ENCODE measurements at regions not wholly inside any gene's neighbourhood (a gene's known extent, or its start where the extent isn't known, plus 50 kb on each side); places are given as distances from the start of the nearest gene placed in this dataset.

DNA sequence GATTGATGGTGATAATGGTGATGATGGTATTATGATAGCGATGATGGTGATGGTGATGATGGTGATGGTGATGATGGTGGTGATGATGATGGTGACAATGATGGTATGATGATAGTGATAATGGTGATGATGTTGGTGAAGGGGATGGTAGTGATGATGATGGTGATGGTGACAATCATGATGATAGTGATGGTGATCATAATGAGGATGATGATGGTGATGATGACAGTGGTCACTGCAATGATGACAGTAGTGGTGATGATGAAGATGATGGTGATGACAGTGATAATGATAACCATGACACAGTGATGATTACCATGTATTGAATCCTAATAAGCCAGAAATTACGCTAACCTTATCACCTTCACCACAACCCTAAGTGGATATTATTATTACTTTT, 128.2 kb downstream of the SHANK2 start:
- TF ChIP-seq, protein P1, sequence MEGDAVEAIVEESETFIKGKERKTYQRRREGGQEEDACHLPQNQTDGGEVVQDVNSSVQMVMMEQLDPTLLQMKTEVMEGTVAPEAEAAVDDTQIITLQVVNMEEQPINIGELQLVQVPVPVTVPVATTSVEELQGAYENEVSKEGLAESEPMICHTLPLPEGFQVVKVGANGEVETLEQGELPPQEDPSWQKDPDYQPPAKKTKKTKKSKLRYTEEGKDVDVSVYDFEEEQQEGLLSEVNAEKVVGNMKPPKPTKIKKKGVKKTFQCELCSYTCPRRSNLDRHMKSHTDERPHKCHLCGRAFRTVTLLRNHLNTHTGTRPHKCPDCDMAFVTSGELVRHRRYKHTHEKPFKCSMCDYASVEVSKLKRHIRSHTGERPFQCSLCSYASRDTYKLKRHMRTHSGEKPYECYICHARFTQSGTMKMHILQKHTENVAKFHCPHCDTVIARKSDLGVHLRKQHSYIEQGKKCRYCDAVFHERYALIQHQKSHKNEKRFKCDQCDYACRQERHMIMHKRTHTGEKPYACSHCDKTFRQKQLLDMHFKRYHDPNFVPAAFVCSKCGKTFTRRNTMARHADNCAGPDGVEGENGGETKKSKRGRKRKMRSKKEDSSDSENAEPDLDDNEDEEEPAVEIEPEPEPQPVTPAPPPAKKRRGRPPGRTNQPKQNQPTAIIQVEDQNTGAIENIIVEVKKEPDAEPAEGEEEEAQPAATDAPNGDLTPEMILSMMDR (IDR thresholded peaks at IDR 0.05; ENCODE audit: control extremely low read depth, extremely low read depth, low read depth, missing control alignments): no peak
- POLR2A ChIA-PET: no interaction called here

DNA sequence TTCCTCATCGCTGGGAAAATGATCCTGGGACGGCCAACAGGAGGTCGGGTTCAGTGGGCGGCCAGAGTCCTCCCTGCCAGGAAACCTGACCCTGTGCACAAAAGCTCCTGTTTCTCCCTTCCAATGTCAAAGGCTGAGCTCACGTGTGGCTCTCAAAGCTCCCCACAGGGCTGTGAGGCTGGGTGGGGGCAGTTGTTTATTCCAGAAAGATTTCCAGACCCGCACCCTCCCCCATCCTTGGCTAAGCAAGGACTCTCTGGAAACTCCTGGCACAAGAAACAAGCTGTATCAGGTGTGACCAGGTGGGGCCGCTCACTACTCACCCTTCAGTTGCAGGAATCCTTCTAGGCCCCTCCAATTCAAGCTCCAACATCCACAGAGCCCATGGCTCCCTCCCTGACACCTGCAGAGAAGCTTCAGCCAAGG, 131.9 kb downstream of the SHANK2 start:
- POLR2A ChIA-PET: no interaction called here
- CTCF ChIA-PET: no interaction called here
- TF ChIP-seq, protein P1 (IDR thresholded peaks at IDR 0.05; ENCODE audit: control extremely low read depth, extremely low read depth, low read depth, missing control alignments): no peak
- DNase-seq (ENCODE audit: extremely low spot score): no peak

More for the DNA sequence above, 128.2 kb downstream of the SHANK2 start:
- no peak for DNase-seq (ENCODE audit: extremely low spot score)
- CTCF ChIA-PET: no interaction called here

DNA sequence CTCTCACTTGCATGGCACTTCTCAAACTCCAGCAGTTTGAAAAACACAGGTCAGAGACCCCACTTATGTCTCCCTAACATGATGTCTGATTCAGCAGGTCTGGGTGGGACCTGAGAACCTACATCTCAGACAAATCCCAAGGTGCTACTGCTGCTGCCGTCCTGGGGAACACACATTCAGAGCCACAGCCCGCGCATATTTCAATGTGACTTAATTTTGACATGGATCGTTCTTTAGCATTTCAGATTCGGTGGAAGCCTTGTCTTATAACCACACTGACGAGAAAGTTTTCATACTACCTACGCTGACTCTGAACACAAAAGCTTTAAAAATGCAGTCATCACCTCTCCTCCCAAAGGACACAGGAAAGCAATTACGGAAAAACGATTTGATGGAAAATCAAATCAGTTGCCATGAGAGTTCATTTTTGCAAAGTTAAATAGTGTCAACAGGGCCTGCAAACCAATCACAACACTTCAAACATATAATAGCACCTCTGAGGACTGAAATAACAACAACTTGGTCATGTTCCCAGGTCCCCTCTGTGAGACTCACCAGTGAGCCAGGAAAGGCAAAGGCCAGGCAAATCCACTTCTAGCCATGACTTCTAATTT, 132.6 kb downstream of the SHANK2 start:
- no peak for DNase-seq (ENCODE audit: extremely low spot score)
- ChIA-PET POLR2A (no interaction called here), CTCF (no interaction called here)
- TF ChIP-seq, protein P1 (IDR thresholded peaks at IDR 0.05; ENCODE audit: control extremely low read depth, extremely low read depth, low read depth, missing control alignments): no peak

DNA sequence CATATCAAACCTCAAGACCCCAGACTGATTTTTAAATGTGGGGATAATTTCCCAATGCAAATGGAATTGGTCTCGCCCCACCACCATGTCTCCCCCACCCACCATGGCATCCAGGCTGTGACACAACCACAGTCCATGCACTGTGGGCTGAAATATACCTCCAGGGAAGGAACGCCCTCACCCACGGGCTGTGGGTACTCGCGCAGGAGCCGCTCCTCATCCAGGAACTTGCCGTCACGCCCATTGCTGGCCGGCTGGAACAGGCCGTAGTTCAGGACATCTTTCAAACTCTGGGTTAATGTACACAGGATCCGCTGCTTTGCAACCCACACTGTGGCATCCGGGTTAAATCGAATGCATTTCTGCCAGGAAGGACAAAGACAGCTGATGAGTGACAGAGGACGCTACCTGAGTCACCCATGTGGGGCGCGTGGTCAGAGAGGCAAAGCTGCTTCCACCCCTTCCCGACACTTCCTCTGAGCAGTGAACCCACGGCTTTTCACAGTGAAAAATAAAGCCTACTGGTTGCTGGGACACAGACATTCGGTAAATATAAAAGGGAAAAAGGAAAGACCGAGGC, 133.6 kb downstream of the SHANK2 start:
- CTCF ChIA-PET: no interaction called here
- TF ChIP-seq, protein P1 (IDR thresholded peaks at IDR 0.05; ENCODE audit: control extremely low read depth, extremely low read depth, low read depth, missing control alignments): no peak
- no peak for DNase-seq (ENCODE audit: extremely low spot score)
- POLR2A ChIA-PET: no interaction called here

DNA sequence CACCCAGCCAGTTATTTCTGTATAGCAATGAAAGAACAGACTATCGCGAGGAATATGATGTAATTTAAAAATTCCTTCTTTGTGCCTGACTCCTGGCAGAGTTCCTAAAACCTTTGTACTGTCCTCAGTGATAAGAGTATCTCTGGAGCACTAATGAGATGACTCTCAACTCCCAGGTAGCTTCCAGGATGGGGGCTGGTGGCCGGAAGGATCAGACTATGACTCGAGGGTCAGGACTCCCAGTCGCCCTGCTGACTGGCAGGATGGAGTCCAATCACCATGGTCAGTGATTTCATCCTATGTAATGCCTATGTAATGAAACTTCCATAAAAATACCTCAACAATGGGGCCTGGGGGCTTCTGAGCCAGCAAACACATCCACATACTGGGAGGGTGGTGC, 135.1 kb downstream of the SHANK2 start:
- ChIA-PET POLR2A (no interaction called here), CTCF (no interaction called here)
- DNase-seq (ENCODE audit: extremely low spot score): no peak
- TF ChIP-seq, protein P1 (IDR thresholded peaks at IDR 0.05; ENCODE audit: control extremely low read depth, extremely low read depth, low read depth, missing control alignments): no peak

DNA sequence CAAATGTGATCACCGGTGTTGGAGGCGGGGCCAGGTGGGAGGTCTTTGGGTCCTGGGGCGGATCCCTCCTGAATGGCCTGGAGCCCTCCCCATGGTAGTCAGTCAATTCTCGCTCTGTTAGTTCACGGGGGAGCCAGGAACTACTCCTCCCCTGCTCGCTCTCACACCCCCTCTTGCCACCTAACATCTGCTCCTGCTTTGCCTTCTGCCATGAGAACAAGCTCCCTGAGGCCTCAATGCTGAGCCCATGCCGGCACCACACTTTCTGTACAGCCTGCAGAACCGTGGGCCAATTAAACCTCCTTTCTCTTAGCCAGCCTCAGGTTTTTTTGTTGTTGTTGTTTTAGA, 135.7 kb downstream of the SHANK2 start:
- ChIA-PET CTCF (no interaction called here), POLR2A (no interaction called here)
- DNase-seq (ENCODE audit: extremely low spot score): no peak
- TF ChIP-seq, protein P1 (IDR thresholded peaks at IDR 0.05; ENCODE audit: control extremely low read depth, extremely low read depth, low read depth, missing control alignments): no peak

Measured in GM10248 (cell line).